GM12872 (cell line): ENCODE measurements at regions not wholly inside any gene's neighbourhood (a gene's known extent, or its start where the extent isn't known, plus 50 kb on each side); places are given as distances from the start of the nearest gene placed in this dataset.

Experiments used
- TF ChIP-seq, protein P1 (sequence below): IDR thresholded peaks from 3 replicates; pipeline ENCODE4 v1.5.1; 2011; ENCODE audit warnings: low read depth, mild to moderate bottlenecking, low read length, moderate library complexity; ENCODE audit not compliant: insufficient read depth

DNA sequence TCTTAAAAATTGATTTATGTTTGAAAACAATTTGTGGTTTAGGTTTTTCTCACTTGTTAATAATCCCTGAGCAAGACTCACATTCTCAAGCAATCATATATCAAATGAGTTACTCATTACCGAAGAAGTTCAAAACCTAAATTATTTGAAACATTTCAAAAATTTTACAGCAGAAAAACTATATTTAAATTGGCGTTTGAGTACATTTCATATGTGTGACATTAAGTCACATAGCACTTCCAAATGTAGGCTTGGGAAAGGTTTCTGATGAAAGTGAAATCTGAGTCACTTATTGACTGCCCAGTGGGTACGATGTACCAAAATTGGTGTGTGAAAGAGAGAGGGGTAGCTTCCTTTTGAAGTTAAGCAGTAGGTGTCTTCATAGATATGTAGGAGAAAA lies 411.4 kb upstream of the SGCD start:
- TF ChIP-seq, protein P1, sequence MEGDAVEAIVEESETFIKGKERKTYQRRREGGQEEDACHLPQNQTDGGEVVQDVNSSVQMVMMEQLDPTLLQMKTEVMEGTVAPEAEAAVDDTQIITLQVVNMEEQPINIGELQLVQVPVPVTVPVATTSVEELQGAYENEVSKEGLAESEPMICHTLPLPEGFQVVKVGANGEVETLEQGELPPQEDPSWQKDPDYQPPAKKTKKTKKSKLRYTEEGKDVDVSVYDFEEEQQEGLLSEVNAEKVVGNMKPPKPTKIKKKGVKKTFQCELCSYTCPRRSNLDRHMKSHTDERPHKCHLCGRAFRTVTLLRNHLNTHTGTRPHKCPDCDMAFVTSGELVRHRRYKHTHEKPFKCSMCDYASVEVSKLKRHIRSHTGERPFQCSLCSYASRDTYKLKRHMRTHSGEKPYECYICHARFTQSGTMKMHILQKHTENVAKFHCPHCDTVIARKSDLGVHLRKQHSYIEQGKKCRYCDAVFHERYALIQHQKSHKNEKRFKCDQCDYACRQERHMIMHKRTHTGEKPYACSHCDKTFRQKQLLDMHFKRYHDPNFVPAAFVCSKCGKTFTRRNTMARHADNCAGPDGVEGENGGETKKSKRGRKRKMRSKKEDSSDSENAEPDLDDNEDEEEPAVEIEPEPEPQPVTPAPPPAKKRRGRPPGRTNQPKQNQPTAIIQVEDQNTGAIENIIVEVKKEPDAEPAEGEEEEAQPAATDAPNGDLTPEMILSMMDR: no peak

DNA sequence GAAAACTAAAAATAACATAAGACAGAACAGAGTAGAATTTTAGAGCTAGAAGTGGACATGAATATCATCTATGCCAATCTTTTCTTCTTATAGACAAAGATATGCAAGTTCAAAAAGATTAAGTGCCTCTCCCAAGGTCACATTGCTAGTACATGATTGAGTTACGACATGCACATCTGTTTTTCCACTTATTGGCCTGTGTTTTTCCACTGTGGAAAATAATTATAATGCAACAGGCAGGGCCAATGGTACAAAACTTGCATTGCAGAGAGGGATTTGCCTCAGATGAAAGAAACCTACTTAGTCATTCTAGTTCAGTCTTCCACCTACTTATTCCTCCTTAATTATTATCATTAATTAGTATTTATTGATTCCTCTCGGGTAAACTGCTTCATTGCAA lies 407.8 kb upstream of the SGCD start:
- TF ChIP-seq, protein P1: no peak

DNA sequence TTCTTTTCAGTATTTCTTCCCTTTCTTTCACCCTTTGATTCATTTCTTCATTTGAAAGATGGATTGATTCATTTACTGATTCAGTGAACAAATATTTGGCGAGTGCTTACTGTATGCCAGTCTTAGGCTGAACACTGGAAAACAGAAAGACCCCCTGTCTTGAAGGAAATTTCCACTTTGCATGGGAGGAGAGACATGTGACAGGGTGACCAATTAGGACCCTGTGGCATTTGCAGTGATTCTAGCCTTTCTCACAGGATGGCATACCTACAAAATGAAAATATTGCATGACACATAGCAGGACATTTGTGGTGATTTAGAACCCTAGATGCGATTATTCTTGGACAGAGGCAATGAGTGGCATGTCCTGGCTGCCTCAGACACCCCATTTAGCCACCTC lies 407.2 kb upstream of the SGCD start:
- TF ChIP-seq, protein P1: no peak

DNA sequence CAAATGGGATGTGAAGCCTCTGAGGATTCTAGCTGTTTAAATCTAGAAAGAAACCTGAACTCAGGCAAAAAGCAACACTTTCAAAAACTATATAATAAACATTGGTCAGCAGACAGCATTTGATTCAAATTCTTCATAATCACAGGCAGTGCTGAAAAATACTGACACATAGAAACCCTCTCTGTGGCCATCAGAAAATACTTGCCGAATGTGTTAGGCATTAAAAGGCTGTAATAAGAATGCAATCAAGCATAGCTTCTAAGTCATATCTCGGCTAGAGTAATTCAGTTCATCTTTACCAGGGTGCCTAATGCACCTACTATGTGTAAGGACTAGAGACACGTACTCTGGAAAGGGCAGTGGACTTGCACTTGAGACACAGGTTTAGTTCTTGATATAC lies 405.3 kb upstream of the SGCD start:
- TF ChIP-seq, protein P1: no peak

DNA sequence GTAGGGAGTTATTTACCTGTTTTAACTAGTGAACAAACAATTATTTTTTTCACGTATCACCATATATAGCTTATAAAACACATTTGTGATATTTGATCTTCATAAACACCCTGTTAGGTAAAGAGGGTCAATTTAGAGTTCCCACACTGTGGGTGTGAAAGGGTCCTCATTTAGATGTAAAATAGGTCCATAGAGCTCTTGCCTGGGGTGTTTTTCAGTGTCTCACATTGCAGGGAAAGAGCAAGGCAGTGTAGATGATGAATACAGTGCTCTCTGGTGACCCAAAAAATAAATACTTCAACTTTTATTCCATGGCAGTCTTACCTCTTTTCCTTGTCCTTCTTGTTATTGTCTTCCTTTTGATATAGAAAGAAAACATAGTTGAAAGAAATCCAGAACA lies 403.2 kb upstream of the SGCD start:
- TF ChIP-seq, protein P1: no peak

DNA sequence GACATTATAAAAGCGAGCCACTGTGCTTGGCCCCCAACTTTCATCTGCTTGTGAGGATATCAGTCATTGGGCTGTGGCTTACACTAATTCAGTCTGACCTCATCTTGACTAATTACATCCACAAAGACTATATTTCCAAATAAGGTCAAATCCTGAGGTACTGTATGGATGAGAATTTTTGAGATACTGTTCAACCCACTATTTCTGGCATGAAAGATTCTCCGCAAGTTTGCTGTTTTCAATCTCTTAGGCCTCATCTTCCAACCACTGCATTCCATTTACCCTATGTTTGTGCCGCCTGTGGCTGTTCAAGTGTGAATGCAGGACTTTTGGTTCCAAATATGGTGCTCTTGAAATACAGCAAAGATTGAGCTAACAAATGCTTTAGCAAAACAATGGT lies 400.9 kb upstream of the SGCD start:
- TF ChIP-seq, protein P1: no peak

DNA sequence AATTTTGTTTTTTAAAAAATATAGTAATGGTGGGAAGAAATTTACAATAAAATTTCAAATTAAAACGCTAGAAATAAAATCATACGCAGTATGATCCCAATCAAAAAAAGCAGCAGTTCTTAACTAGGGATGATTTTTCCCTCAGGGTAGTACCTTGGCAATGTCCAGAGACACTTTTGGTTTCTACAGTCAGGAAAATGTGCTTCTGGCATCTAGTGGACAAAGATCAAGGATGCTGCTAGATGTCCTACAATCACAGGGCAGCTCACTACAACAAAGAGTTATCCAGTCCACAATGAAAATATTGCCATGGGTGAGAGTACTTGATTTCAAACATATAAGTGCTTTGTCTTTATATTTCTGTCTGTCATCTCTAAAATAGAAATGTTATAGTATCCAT lies 400.2 kb upstream of the SGCD start:
- TF ChIP-seq, protein P1: no peak

DNA sequence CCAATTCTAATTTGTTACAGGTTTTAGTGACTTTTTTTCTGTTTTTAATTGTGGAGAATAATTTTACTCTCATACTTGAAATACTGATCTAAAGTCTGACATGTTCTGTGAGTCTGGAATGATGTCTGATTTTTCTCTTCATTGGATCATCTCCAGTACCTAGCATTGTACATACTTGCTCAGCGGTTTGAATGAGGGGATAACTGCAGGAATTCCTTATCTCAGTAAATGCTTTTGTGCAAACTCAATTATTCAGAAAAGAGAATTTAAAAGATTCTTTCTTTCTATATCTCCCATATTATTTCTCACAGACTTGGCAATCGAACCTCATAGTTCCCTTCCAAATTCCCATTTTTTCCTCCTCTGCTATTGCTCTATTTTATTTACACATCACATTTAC lies 397.9 kb upstream of the SGCD start:
- TF ChIP-seq, protein P1: no peak
